Ishikawa (cell line): ENCODE measurements at regions not wholly inside any gene's neighbourhood (a gene's known extent, or its start where the extent isn't known, plus 50 kb on each side); places are given as distances from the start of the nearest gene placed in this dataset.

Experiments used
- CEBPB ChIP-seq: IDR thresholded peaks from 2 replicates; pipeline ENCODE4 v1.6.1; 2012
- CREB1 ChIP-seq: IDR thresholded peaks from 2 replicates; pipeline ENCODE4 v1.6.1; 2012; ENCODE audit warnings: low read depth
- EGR1 ChIP-seq: IDR thresholded peaks from 2 replicates; pipeline ENCODE4 v1.6.1; 2012
- EP300 ChIP-seq: IDR thresholded peaks from 2 replicates; pipeline ENCODE4 v1.6.1; 2012; ENCODE audit warnings: borderline replicate concordance
- FOXM1 ChIP-seq: IDR thresholded peaks from 2 replicates; pipeline ENCODE4 v1.6.1; 2012; ENCODE audit warnings: low read depth, borderline replicate concordance
- NFIC ChIP-seq: IDR thresholded peaks from 2 replicates; pipeline ENCODE4 v1.6.1; 2012
- RAD21 ChIP-seq: IDR thresholded peaks from 2 replicates; pipeline ENCODE4 v1.6.1; 2012; ENCODE audit warnings: low read depth
- TAF1 ChIP-seq: IDR thresholded peaks from 2 replicates; pipeline ENCODE4 v1.6.1; 2012; ENCODE audit warnings: low read depth, mild to moderate bottlenecking
- TCF12 ChIP-seq: IDR thresholded peaks from 2 replicates; pipeline ENCODE4 v1.6.1; 2012; ENCODE audit warnings: low read depth
- TEAD4 ChIP-seq: IDR thresholded peaks from 2 replicates; pipeline ENCODE4 v1.6.1; 2012
- YY1 ChIP-seq: IDR thresholded peaks from 2 replicates; pipeline ENCODE4 v1.6.1; 2012; ENCODE audit warnings: low read depth
- ZBTB7A ChIP-seq: IDR thresholded peaks from 2 replicates; pipeline ENCODE4 v1.6.1; 2012; ENCODE audit warnings: low read depth
- TF ChIP-seq, protein P1 (sequence below): IDR thresholded peaks from 2 replicates; pipeline ENCODE4 v1.6.1; 2012
- TF ChIP-seq, protein P2 (sequence below): IDR thresholded peaks from 2 replicates; pipeline ENCODE4 v1.6.1; 2012; ENCODE audit warnings: low read depth, mild to moderate bottlenecking
- TF ChIP-seq, protein P3 (sequence below): IDR thresholded peaks from 2 replicates; pipeline ENCODE4 v1.6.1; 2012

DNA sequence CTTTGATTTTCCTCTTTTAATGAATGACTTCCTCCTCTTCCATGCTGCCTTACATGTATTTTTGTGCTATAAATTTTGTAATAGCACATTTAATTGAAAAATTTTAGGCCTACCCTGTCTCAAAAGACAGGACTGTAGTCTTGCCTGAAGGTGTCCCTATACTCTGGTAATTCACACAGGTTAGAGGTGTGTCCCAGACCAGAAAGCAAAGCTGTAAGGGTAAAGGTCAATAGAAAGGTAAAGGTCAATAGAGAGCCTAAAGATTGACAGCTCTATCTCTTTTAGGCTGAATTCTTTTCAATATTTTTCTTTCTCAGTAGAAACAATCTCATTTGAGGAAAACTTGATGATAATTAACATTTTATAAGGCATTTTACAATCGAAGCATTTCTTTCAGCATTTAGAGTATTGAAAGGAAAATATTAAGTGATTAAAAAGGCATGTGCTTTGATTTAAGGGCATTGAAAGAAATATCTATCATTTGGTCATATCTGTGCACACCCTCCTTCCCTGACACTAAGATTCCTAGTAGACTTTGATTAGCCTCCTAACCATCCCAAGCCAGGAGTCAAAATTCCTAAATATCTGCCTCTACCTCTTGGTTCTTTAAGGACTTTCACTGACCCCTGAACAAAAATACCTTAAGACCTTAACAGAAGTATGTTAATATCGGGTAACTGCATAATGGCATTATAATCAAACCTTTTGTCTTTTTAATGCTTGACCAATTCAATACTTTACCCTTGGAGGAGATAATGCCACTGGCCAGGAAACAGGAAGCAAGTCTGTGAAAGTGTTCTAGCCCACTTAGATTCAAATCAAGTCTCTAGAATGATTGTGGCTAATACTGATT lies 161.8 kb upstream of the DTNA start:
- TF ChIP-seq, protein P1, sequence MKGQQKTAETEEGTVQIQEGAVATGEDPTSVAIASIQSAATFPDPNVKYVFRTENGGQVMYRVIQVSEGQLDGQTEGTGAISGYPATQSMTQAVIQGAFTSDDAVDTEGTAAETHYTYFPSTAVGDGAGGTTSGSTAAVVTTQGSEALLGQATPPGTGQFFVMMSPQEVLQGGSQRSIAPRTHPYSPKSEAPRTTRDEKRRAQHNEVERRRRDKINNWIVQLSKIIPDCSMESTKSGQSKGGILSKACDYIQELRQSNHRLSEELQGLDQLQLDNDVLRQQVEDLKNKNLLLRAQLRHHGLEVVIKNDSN = no peak
- TF ChIP-seq TEAD4 = no peak

DNA sequence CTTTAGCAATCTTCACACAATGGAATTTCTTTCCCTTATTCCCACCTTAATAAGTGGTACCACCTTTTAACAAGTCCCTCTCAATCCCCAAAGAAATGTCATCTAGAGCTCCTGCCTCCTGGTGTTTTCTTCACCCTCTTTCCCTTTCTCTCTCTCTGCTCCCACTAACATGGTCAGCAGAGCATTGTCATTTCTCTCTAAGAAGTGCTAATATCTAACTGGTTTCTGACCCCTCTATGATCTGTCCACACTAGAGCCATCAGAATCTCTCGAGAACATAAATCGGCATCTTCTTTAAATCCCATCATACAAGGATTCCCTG lies 161.2 kb upstream of the DTNA start:
- TF ChIP-seq, protein P2, sequence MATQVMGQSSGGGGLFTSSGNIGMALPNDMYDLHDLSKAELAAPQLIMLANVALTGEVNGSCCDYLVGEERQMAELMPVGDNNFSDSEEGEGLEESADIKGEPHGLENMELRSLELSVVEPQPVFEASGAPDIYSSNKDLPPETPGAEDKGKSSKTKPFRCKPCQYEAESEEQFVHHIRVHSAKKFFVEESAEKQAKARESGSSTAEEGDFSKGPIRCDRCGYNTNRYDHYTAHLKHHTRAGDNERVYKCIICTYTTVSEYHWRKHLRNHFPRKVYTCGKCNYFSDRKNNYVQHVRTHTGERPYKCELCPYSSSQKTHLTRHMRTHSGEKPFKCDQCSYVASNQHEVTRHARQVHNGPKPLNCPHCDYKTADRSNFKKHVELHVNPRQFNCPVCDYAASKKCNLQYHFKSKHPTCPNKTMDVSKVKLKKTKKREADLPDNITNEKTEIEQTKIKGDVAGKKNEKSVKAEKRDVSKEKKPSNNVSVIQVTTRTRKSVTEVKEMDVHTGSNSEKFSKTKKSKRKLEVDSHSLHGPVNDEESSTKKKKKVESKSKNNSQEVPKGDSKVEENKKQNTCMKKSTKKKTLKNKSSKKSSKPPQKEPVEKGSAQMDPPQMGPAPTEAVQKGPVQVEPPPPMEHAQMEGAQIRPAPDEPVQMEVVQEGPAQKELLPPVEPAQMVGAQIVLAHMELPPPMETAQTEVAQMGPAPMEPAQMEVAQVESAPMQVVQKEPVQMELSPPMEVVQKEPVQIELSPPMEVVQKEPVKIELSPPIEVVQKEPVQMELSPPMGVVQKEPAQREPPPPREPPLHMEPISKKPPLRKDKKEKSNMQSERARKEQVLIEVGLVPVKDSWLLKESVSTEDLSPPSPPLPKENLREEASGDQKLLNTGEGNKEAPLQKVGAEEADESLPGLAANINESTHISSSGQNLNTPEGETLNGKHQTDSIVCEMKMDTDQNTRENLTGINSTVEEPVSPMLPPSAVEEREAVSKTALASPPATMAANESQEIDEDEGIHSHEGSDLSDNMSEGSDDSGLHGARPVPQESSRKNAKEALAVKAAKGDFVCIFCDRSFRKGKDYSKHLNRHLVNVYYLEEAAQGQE = no peak
- TF ChIP-seq, protein P3, sequence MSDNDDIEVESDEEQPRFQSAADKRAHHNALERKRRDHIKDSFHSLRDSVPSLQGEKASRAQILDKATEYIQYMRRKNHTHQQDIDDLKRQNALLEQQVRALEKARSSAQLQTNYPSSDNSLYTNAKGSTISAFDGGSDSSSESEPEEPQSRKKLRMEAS = no peak
- TF ChIP-seq CEBPB (no peak), CREB1 (no peak), TAF1 (no peak), EGR1 (no peak), YY1 (no peak), FOXM1 (no peak), NFIC (no peak), ZBTB7A (no peak), TEAD4 (no peak), TCF12 (no peak), EP300 (no peak), RAD21 (no peak)
- TF ChIP-seq, protein P1 = no peak

DNA sequence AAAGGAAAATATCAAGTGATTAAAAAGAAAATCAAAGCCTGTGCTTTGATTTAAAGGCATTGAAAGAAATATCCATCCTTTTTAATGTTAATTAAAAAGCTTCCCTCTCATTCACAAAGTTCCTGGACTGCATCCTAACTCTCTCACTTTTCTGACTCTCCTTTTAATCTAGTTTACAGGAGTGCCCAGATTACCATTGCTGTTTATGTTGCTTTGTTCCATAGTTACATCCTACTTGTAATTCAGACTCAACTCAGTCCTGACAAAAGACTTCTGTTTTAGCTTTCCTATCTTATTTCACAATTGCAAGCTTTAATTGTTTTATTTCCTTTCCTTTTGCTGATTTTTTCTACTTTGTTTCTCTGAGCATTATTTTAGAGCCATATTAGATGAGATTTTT lies 160.7 kb upstream of the DTNA start:
- TF ChIP-seq FOXM1 (no peak), ZBTB7A (no peak), NFIC (no peak), CREB1 (no peak), EGR1 (no peak), YY1 (no peak), EP300 (no peak)
- TF ChIP-seq, protein P1 = no peak
- TF ChIP-seq, protein P3 = no peak

DNA sequence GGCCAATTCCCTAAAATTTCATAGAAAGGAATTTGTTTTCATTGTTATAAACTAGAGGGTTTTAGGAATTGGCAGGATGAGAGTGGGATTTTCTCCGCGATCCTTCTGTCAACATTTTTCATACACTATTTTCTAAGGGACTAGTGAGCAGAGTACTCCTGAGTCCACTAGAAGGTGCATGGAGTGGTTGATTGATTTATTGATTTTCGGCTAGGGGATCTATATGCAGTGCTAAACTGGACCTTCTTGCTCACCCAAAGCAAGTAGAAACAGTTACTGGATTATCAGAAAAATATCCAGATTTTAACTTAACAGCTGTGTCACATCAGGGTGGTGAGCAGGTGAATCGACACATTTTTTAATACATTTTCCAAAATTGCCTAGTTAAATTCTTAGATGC lies 159.9 kb upstream of the DTNA start:
- TF ChIP-seq TAF1 (no peak), TEAD4 (no peak), TCF12 (no peak), EGR1 (no peak)

DNA sequence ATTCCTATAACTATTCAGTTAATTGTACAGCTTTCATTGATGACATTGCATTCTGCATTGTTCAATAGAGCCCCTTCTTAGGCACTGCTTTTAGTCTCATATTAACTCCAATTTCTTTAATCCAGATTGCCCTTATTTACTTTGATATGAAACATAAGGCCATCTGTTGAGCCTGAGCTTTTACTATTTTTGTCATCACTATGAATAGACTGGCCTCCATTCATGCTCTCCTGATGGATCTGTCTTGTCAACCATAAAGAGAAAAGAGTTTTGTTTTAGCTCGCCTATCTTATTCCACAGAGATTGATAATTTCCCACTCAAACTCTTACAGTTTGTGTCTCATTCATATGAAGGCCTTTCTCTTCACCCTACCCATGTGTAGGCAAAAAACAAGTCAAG lies 159.2 kb upstream of the DTNA start:
- no peak for TF ChIP-seq EP300
- no peak for TF ChIP-seq RAD21
- TF ChIP-seq, protein P2 = no peak
- no peak for TF ChIP-seq TEAD4
- TF ChIP-seq CEBPB = no peak
- no peak for TF ChIP-seq EGR1

DNA sequence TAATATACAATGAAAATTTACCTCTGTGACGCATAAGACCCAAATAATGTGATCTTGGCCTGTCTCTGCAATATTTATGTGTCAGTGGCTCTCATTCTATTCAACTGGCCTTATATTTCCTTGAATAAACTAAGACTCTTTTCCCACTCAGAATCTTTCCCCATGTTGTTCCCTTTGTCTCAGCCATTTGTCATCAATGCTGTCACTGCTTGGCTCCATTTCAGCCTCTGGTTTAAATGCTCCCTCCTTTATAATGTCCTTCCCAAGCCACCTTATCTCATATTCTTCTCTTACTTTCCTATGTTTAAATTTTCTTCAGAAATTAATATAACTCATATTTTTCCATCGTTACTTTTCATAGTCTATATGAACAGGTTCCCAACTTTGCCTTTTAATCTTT lies 158.3 kb upstream of the DTNA start:
- TF ChIP-seq EP300 = no peak
- TF ChIP-seq TEAD4 = no peak
- no peak for TF ChIP-seq NFIC
- TF ChIP-seq FOXM1 = no peak
- TF ChIP-seq, protein P3 = no peak
- no peak for TF ChIP-seq ZBTB7A
- no peak for TF ChIP-seq RAD21
- no peak for TF ChIP-seq YY1
- no peak for TF ChIP-seq CEBPB
- TF ChIP-seq EGR1 = no peak
- no peak for TF ChIP-seq TAF1
- TF ChIP-seq, protein P1 = no peak
- TF ChIP-seq, protein P2 = no peak
- no peak for TF ChIP-seq CREB1
